Spleen (tissue), 7 donors: ENCODE measurements at regions not wholly inside any gene's neighbourhood (a gene's known extent, or its start where the extent isn't known, plus 50 kb on each side); places are given as distances from the start of the nearest gene placed in this dataset.

Source experiments
- POLR2A ChIP-seq, 3 donors: fragments of 450-650 bp; IDR thresholded peaks; one replicate each; pipeline ENCODE4 v1.5.1; 2017; ENCODE audit warnings: antibody characterized with exemption in 3 of 3, mild to moderate bottlenecking in 1 of 3
- TF ChIP-seq, protein P1 (sequence below), 11 experiments: fragments of 200-600 bp in 7 of 11; fragments of 450-650 bp in 4 of 11; sonication (generic) in 4 of 11; IDR thresholded peaks in 8 of 11; conservative IDR thresholded peaks in 3 of 11; 1 replicate in 7 of 11; 2 replicates in 4 of 11; pipeline versions ENCODE4 v1.4.0 to v1.8.0; 2016 to 2021; ENCODE audit warnings: antibody characterized with exemption in 11 of 11, inconsistent platforms in 4 of 11, mild to moderate bottlenecking in 1 of 11
- donor health status: DM: no; HTN: no; CAD: no; lungs with moderate emphysema.
- donor health status: DM: no; HTN: no; CAD: no.
- donor health status: DM: no; HTN: no; CAD: no.

DNA sequence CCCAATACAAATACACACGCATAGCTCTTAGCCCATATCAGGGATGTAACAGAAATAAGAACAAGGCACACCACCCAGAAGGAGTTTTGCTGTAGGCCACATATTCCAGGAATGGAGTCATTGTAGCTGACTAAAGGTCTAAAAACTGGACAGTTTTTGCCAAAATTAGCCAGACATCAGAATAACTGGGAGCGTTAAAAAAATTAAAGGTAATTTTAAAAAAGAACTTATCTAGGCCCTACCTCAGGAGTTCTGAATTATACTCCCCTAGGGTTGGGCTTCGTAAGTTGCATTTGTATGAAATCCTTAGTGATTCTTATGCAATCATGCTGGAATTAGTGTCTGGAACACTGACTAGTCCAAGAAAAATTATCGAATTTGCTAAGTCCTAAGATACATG, 987.7 kb downstream of the GALC start:
- TF ChIP-seq, protein P1, sequence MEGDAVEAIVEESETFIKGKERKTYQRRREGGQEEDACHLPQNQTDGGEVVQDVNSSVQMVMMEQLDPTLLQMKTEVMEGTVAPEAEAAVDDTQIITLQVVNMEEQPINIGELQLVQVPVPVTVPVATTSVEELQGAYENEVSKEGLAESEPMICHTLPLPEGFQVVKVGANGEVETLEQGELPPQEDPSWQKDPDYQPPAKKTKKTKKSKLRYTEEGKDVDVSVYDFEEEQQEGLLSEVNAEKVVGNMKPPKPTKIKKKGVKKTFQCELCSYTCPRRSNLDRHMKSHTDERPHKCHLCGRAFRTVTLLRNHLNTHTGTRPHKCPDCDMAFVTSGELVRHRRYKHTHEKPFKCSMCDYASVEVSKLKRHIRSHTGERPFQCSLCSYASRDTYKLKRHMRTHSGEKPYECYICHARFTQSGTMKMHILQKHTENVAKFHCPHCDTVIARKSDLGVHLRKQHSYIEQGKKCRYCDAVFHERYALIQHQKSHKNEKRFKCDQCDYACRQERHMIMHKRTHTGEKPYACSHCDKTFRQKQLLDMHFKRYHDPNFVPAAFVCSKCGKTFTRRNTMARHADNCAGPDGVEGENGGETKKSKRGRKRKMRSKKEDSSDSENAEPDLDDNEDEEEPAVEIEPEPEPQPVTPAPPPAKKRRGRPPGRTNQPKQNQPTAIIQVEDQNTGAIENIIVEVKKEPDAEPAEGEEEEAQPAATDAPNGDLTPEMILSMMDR (IDR thresholded peaks at IDR 0.05 in 8 of 11, conservative IDR thresholded peaks at IDR 0.05 in 3 of 11), result no peak
- no peak for TF ChIP-seq POLR2A (IDR thresholded peaks at IDR 0.05)
